ENCODE measurements at regions not wholly inside any gene's neighbourhood (a gene's known extent, or its start where the extent isn't known, plus 50 kb on each side); places are given as distances from the start of the nearest gene placed in this dataset.

DNA sequence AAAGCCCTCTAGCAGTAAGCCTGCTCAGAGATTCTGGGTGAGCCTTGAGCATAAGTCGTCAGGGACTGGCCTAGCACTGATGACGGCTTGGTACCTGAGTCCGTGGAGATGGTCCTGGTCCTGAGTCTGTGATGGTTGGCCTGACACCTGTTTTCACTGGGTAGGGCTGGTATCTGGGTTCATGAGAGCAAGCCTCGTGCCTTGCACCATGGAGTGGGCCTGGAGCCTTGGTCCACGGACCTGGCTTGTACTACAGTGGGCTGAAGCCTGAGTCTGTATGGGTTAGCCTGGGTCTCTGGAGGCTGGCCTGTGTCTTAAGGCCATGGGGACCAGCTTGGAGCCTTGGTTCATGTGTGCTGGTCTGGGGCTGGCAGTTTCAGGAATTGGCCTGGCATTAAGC lies 310.3 kb upstream of the ISL1 start (continued):
- TF ChIP-seq, protein P1, sequence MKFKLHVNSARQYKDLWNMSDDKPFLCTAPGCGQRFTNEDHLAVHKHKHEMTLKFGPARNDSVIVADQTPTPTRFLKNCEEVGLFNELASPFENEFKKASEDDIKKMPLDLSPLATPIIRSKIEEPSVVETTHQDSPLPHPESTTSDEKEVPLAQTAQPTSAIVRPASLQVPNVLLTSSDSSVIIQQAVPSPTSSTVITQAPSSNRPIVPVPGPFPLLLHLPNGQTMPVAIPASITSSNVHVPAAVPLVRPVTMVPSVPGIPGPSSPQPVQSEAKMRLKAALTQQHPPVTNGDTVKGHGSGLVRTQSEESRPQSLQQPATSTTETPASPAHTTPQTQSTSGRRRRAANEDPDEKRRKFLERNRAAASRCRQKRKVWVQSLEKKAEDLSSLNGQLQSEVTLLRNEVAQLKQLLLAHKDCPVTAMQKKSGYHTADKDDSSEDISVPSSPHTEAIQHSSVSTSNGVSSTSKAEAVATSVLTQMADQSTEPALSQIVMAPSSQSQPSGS (IDR thresholded peaks at IDR 0.05; ENCODE audit: low read length) = no peak
- TF ChIP-seq SUZ12 (IDR thresholded peaks at IDR 0.05; ENCODE audit: low read length) = no peak
- no peak for TF ChIP-seq MAFK (IDR thresholded peaks at IDR 0.05; ENCODE audit: low read depth, low read length)
- no peak for TF ChIP-seq SAP30 (IDR thresholded peaks at IDR 0.05; ENCODE audit: insufficient read depth, insufficient replicate concordance, low read length)
- TF ChIP-seq, protein P2, sequence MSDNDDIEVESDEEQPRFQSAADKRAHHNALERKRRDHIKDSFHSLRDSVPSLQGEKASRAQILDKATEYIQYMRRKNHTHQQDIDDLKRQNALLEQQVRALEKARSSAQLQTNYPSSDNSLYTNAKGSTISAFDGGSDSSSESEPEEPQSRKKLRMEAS (IDR thresholded peaks at IDR 0.05) = no peak
- no peak for TF ChIP-seq CBX5 (IDR thresholded peaks at IDR 0.05; ENCODE audit: low read depth, low read length)
- TF ChIP-seq KDM4A (IDR thresholded peaks at IDR 0.05; ENCODE audit: low read depth, low read length, severe bottlenecking) = no peak

Data from H1 (cell line).